HFF-Myc (cell line): ENCODE measurements at regions not wholly inside any gene's neighbourhood (a gene's known extent, or its start where the extent isn't known, plus 50 kb on each side); places are given as distances from the start of the nearest gene placed in this dataset.

Source experiments
- DNase-seq: peaks from one replicate; pipeline ENCODE4 v3.0.0-alpha.2; 2011; ENCODE audit warnings: low read depth; ENCODE audit errors: extremely low read depth
- H3K4me3 ChIP-seq: replicated peaks from 2 replicates; pipeline ENCODE4 v1.5.1; 2011; ENCODE audit warnings: low read depth, mild to moderate bottlenecking, control low read depth, low read length
- TF ChIP-seq, protein P1 (sequence below): IDR thresholded peaks from 2 replicates; pipeline ENCODE4 v1.5.1; 2012; ENCODE audit warnings: mild to moderate bottlenecking, low read depth, low read length, control low read depth; ENCODE audit errors: missing control alignments

DNA sequence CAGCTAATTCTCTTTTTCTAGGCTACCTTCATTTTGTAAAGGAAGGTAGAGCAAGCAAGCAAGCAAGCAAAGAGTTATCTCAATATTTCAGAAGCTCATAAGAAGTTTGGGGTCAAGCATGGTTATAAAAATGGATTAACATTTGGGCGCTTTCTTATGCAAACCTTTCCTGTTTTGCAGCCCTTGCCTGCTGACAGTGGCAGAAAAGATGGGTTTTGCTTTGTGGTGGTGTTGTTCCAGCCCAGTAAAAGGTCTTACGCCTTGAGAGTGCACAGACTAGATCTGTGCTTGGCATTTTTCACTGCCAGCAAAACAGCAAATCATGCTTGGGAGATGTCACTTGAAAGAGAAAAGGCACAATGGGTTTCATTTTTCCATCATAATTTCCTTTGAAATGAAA is 1320.6 kb upstream of the CELF4 start:
- no peak for DNase-seq
- TF ChIP-seq, protein P1, sequence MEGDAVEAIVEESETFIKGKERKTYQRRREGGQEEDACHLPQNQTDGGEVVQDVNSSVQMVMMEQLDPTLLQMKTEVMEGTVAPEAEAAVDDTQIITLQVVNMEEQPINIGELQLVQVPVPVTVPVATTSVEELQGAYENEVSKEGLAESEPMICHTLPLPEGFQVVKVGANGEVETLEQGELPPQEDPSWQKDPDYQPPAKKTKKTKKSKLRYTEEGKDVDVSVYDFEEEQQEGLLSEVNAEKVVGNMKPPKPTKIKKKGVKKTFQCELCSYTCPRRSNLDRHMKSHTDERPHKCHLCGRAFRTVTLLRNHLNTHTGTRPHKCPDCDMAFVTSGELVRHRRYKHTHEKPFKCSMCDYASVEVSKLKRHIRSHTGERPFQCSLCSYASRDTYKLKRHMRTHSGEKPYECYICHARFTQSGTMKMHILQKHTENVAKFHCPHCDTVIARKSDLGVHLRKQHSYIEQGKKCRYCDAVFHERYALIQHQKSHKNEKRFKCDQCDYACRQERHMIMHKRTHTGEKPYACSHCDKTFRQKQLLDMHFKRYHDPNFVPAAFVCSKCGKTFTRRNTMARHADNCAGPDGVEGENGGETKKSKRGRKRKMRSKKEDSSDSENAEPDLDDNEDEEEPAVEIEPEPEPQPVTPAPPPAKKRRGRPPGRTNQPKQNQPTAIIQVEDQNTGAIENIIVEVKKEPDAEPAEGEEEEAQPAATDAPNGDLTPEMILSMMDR: no peak
- no peak overlapping the region for H3K4me3 ChIP-seq

DNA sequence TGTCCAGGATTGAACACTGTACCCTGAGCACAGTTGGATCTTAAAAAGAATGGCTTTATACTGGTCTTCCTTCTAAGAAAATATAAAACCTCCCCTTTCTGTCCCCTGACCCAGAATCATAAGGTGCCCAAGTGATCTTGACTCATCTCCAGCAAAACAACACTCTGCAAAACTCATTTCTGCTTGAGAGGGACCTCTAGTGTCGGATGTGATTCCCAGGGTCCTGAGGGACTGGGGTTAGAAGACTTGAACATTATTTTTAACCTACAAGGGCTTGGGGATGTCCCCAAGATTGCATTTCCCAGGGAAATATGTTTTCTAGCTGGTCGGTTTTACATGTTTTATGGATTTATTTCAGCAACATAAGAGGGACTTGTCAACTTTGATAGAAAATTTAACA is 1318.5 kb upstream of the CELF4 start:
- TF ChIP-seq, protein P1: no peak
- DNase-seq: no peak
- no peak overlapping the region for H3K4me3 ChIP-seq

DNA sequence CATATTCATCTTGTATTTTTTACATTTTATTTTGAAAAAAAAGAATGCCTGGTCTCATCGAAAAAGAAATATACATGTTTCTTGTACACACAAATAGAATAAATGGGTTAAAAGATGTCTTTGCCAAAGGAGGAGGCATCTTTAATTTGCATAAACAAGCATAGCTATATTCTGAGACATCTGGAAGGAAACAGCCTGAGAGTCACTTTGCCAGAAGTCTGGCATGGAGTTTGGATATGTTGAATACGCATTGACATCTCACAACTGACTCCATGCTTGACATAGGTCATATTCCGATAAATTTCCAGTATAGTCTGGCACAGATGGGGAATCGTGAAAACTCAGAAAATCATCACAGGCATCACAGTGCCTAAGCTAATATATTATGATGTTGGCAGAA is 1317.5 kb upstream of the CELF4 start:
- DNase-seq: no peak
- TF ChIP-seq, protein P1: no peak
- no peak overlapping the region for H3K4me3 ChIP-seq

DNA sequence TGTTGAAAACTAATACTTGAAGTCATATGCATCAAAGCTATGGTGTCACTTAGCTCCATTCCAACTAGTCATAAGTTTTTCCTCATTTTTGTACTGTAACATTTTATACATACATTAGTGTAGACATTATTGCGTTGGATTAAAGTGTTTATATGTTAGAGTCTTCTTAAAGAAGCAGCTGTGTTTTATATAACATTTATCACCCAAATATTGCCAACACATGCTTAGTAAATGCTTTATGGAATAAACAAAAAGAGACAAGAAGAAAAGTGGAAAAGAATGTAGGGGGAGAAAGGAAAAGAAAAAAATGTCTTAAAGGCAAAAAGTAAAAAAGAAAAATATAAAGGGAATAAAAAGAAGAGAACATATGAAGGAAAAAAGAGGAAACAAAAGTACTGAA is 1314.3 kb upstream of the CELF4 start:
- no peak overlapping the region for H3K4me3 ChIP-seq
- DNase-seq: no peak
- TF ChIP-seq, protein P1: no peak

DNA sequence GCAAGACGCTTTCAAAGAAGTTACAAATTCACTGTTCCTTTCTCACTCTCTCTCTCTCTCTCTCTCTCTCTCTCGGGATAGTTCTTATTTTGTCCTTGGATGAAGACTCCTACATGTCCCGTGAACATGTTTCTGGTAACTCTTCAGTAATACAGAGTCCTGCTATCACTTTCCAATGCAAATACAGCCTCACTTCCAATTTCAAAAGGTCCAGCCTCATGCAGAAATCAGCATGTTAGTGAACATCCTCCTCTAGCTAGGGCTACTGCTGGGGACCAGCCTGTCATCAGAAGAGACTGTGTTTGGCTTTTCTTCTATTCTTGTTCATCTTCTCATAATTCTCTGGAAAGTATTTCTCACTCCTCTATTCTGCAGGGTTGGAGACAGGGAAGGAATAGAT is 1306.7 kb upstream of the CELF4 start:
- TF ChIP-seq, protein P1: no peak
- no peak overlapping the region for H3K4me3 ChIP-seq
- DNase-seq: no peak

DNA sequence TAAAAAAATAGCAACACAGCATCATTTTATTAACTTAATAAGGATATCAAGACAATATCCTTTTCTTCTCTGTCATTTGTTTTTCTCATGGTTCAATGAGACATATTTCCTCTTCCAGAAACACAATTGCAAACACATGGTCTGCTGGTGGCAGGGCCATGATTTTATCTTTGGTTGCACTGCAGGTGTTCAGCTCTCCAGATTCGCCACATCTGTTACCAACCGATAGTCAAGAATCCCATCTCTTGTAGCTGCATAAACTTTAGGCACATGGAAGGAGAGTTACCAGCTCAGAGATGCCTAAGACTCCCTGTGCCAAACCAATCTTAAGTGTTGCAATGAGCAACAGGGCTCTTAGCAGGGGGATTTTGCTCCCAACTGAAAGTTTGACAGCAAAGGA is 1303.2 kb upstream of the CELF4 start:
- TF ChIP-seq, protein P1: no peak
- H3K4me3 ChIP-seq: no peak overlapping the region
- DNase-seq: no peak

DNA sequence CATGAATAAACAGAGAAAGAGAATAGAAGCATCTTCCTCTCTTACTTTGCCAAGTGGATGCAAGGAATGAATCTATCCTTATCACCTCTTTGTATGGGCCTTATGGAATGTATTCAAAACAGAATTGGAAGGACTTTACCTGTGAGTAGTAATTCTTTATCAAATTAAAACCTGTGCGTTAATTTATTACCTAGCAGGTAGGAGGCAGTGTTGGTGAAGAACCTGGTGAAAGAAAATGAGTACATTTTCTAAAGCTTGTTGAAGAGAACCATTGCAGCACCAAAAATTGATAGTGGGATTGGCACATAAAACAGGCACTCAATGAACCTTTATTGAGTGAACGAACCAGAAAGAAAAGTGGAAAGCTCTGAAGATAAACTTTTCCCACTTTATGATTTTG is 1302.1 kb upstream of the CELF4 start:
- no peak for DNase-seq
- H3K4me3 ChIP-seq: no peak overlapping the region
- TF ChIP-seq, protein P1: no peak
